ENCODE measurements at regions not wholly inside any gene's neighbourhood (a gene's known extent, or its start where the extent isn't known, plus 50 kb on each side); places are given as distances from the start of the nearest gene placed in this dataset.
"Not testable (repeated sequence)": the region's sequence is repeated elsewhere in the genome, so short reads cannot be mapped to it uniquely, and the experiment has no call there.

- H3K27ac ChIP-seq (ENCODE audit: low read depth in 1 of 2, low read length in 2 of 2) = no peak overlapping the region
- no peak for ATAC-seq (ENCODE audit: low FRiP score)
- 64 to 65% methylated on average over 7 of the region's 7 CpGs for WGBS, 2 donors
- H3K27me3 ChIP-seq (ENCODE audit: control insufficient read depth in 1 of 2, insufficient read depth in 2 of 2, low read length in 1 of 2) = no peaks in the 10 kb centered on the region
- H3K9me3 ChIP-seq (ENCODE audit: control insufficient read depth, low read length) = peaks cover 2% of the 10 kb centered on the region
- no peaks in the 10 kb centered on the region for H3K36me3 ChIP-seq (ENCODE audit: control insufficient read depth in 1 of 2, insufficient read depth in 2 of 2, low read length in 1 of 2)
- no peak overlapping the region for H3K4me3 ChIP-seq (ENCODE audit: low read length in 2 of 2)
- no peak for DNase-seq
- intact Hi-C loops (cut with DNase I) = no loop called here
- H3K4me1 ChIP-seq (ENCODE audit: control insufficient read depth in 1 of 2, insufficient read depth in 2 of 2, low read length in 2 of 2) = no peaks in the 10 kb centered on the region
Observed at GRCh38 chr19:13639342-13639929, 124.9 kb upstream of the MRI1 start.

- Histone ChIP-seq H3K4me1 (ENCODE audit: control insufficient read depth in 1 of 2, insufficient read depth in 2 of 2, low read length in 2 of 2) (no peaks in the 10 kb centered on the region), H3K9me3 (ENCODE audit: control insufficient read depth, low read length) (peaks cover 2% of the 10 kb centered on the region), H3K4me3 (ENCODE audit: low read length in 2 of 2) (no peak overlapping the region), H3K27ac (ENCODE audit: low read depth in 1 of 2, low read length in 2 of 2) (no peak overlapping the region), H3K36me3 (ENCODE audit: control insufficient read depth in 1 of 2, insufficient read depth in 2 of 2, low read length in 1 of 2) (no peaks in the 10 kb centered on the region), H3K27me3 (ENCODE audit: control insufficient read depth in 1 of 2, insufficient read depth in 2 of 2, low read length in 1 of 2) (no peaks in the 10 kb centered on the region)
- intact Hi-C loops (cut with DNase I) = no loop called here
- ATAC-seq (ENCODE audit: low FRiP score) (no peak), DNase-seq (no peak)
- WGBS, 2 donors = 81 to 83% methylated on average over 6 of the region's 6 CpGs
Observed at GRCh38 chr19:13637664-13638063, 126.7 kb upstream of the MRI1 start.

DNA sequence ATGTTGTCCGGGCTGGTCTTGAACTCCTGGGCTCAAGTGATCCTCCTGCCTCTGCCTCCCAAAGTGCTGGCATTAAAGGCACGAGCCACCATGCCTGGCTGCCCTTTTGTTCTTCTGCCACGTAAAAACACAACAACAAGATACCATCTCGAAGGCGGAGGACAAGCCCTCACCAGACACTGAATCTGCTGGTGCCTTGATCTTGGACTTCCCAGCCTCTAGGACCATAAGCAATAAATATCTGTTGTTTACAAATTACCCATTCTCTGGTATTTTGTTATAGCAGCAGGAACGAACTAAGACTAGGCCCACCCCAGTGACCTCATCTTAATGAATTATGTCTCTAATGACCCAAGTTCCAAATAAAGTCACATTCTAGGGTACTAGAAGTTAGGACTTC, 128.4 kb upstream of the CACNA1A start:
- DNase-seq (no peak), ATAC-seq (ENCODE audit: low FRiP score) (no peak)
- H3K9me3 ChIP-seq (ENCODE audit: control insufficient read depth, low read length) = peaks cover 4% of the 10 kb centered on the region
- H3K36me3 ChIP-seq (ENCODE audit: control insufficient read depth in 1 of 2, insufficient read depth in 2 of 2, low read length in 1 of 2) = no peaks in the 10 kb centered on the region
- H3K27ac ChIP-seq (ENCODE audit: low read depth in 1 of 2, low read length in 2 of 2) = no peak overlapping the region
- no peak overlapping the region for H3K4me3 ChIP-seq (ENCODE audit: low read length in 2 of 2)
- intact Hi-C loops (cut with DNase I) = no loop called here
- H3K27me3 ChIP-seq (ENCODE audit: control insufficient read depth in 1 of 2, insufficient read depth in 2 of 2, low read length in 1 of 2) = no peaks in the 10 kb centered on the region
- H3K4me1 ChIP-seq (ENCODE audit: control insufficient read depth in 1 of 2, insufficient read depth in 2 of 2, low read length in 2 of 2) = no peaks in the 10 kb centered on the region
- 72 to 73% methylated on average over 6 of the region's 6 CpGs for WGBS, 2 donors

- no peak overlapping the region for H3K4me3 ChIP-seq (ENCODE audit: low read length in 2 of 2)
- no peaks in the 10 kb centered on the region for H3K27me3 ChIP-seq (ENCODE audit: control insufficient read depth in 1 of 2, insufficient read depth in 2 of 2, low read length in 1 of 2)
- ATAC-seq (ENCODE audit: low FRiP score) (no peak), DNase-seq (no peak)
- no peak overlapping the region for H3K27ac ChIP-seq (ENCODE audit: low read depth in 1 of 2, low read length in 2 of 2)
- no peaks in the 10 kb centered on the region for H3K36me3 ChIP-seq (ENCODE audit: control insufficient read depth in 1 of 2, insufficient read depth in 2 of 2, low read length in 1 of 2)
- H3K4me1 ChIP-seq (ENCODE audit: control insufficient read depth in 1 of 2, insufficient read depth in 2 of 2, low read length in 2 of 2) = no peaks in the 10 kb centered on the region
- intact Hi-C loops (cut with DNase I) = no loop called here
- WGBS, 2 donors = 65 to 67% methylated on average over 1 of the region's 1 CpG
- H3K9me3 ChIP-seq (ENCODE audit: control insufficient read depth, low read length) = peaks cover 4% of the 10 kb centered on the region
Observed at GRCh38 chr19:13633522-13633922, 127.2 kb upstream of the CACNA1A start.

DNA sequence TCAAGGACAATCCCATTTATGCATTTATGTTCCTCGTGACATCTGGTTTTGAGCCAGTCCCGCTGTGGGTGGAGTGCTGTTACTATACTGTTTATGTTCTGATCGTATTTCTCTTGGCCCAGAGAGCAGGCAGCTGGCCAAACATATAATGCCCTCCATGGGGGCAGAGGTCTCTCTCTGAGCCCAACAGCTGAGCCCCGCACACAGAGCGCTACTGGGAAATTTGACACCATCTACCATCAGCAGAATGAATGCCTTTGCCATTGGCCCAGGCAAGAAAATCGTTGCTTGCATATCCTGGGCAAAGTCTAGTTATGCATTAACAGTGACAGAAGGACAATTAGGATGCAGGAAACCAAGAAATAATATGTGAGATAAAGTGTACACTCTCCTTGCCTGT, 126.8 kb upstream of the CACNA1A start:
- Histone ChIP-seq H3K9me3 (ENCODE audit: control insufficient read depth, low read length) (peaks cover 4% of the 10 kb centered on the region), H3K27ac (ENCODE audit: low read depth in 1 of 2, low read length in 2 of 2) (no peak overlapping the region), H3K36me3 (ENCODE audit: control insufficient read depth in 1 of 2, insufficient read depth in 2 of 2, low read length in 1 of 2) (no peaks in the 10 kb centered on the region), H3K27me3 (ENCODE audit: control insufficient read depth in 1 of 2, insufficient read depth in 2 of 2, low read length in 1 of 2) (no peaks in the 10 kb centered on the region), H3K4me3 (ENCODE audit: low read length in 2 of 2) (no peak overlapping the region), H3K4me1 (ENCODE audit: control insufficient read depth in 1 of 2, insufficient read depth in 2 of 2, low read length in 2 of 2) (no peaks in the 10 kb centered on the region)
- intact Hi-C loops (cut with DNase I) = no loop called here
- 4 to 5% methylated on average over 6 of the region's 6 CpGs for WGBS, 2 donors
- no peak for DNase-seq
- no peak for ATAC-seq (ENCODE audit: low FRiP score)

DNA sequence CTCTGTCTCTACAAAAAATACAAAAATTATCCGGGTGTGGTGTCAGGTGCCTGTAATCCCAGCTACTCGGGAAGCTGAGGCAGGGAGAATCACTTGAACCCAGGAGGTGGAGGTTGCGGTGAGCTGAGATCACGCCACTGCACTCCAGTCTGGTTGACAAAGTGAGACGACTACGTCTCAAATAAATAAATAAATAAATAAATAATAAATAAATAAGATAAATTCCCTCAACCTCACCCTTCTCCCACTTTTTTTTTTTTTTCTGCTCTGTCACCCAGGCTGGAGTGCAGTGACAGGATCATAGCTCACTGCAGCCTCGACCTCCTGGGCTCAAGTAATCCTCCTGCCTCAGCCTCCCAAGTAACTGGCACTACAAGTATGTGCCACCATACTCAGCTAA, 125.9 kb upstream of the CACNA1A start:
- ATAC-seq (ENCODE audit: low FRiP score); DNase-seq; H3K4me1 ChIP-seq (ENCODE audit: control insufficient read depth in 1 of 2, insufficient read depth in 2 of 2, low read length in 2 of 2); intact Hi-C loops (cut with DNase I); H3K27me3 ChIP-seq (ENCODE audit: control insufficient read depth in 1 of 2, insufficient read depth in 2 of 2, low read length in 1 of 2); H3K27ac ChIP-seq (ENCODE audit: low read depth in 1 of 2, low read length in 2 of 2); H3K36me3 ChIP-seq (ENCODE audit: control insufficient read depth in 1 of 2, insufficient read depth in 2 of 2, low read length in 1 of 2); H3K9me3 ChIP-seq (ENCODE audit: control insufficient read depth, low read length); H3K4me3 ChIP-seq (ENCODE audit: low read length in 2 of 2): not testable (repeated sequence)
- WGBS, 2 donors = 77 to 85% methylated on average over 7 of the region's 7 CpGs

- H3K27ac ChIP-seq (ENCODE audit: low read depth in 1 of 2, low read length in 2 of 2) = no peak overlapping the region
- no peak overlapping the region for H3K4me3 ChIP-seq (ENCODE audit: low read length in 2 of 2)
- H3K27me3 ChIP-seq (ENCODE audit: control insufficient read depth in 1 of 2, insufficient read depth in 2 of 2, low read length in 1 of 2) = no peaks in the 10 kb centered on the region
- no peaks in the 10 kb centered on the region for H3K36me3 ChIP-seq (ENCODE audit: control insufficient read depth in 1 of 2, insufficient read depth in 2 of 2, low read length in 1 of 2)
- intact Hi-C loops (cut with DNase I) = no loop called here
- DNase-seq = no peak
- 81% methylated on average over 6 of the region's 6 CpGs for whole genome bisulfite sequencing, 2 donors
- no peak for ATAC-seq (ENCODE audit: low FRiP score)
- H3K4me1 ChIP-seq (ENCODE audit: control insufficient read depth in 1 of 2, insufficient read depth in 2 of 2, low read length in 2 of 2) = no peaks in the 10 kb centered on the region
- peaks cover 1% of the 10 kb centered on the region for H3K9me3 ChIP-seq (ENCODE audit: control insufficient read depth, low read length)
Observed at GRCh38 chr19:13629687-13630357, 123.5 kb upstream of the CACNA1A start.

GRCh38 chr19:13627531-13627930, 121.3 kb upstream of the CACNA1A start:
- WGBS, 2 donors = 78 to 82% methylated on average over 5 of the region's 5 CpGs
- Histone ChIP-seq H3K4me3 (ENCODE audit: low read length in 2 of 2) (no peak overlapping the region), H3K36me3 (ENCODE audit: control insufficient read depth in 1 of 2, insufficient read depth in 2 of 2, low read length in 1 of 2) (no peaks in the 10 kb centered on the region), H3K27me3 (ENCODE audit: control insufficient read depth in 1 of 2, insufficient read depth in 2 of 2, low read length in 1 of 2) (no peaks in the 10 kb centered on the region), H3K27ac (ENCODE audit: low read depth in 1 of 2, low read length in 2 of 2) (no peak overlapping the region), H3K9me3 (ENCODE audit: control insufficient read depth, low read length) (peaks cover 1% of the 10 kb centered on the region), H3K4me1 (ENCODE audit: control insufficient read depth in 1 of 2, insufficient read depth in 2 of 2, low read length in 2 of 2) (no peaks in the 10 kb centered on the region)
- DNase-seq = no peak
- ATAC-seq (ENCODE audit: low FRiP score) = no peak
- intact Hi-C loops (cut with DNase I) = no loop called here

All from aorta (tissue), 5 donors.